ENCODE measurements at regions not wholly inside any gene's neighbourhood (a gene's known extent, or its start where the extent isn't known, plus 50 kb on each side); places are given as distances from the start of the nearest gene placed in this dataset.

DNA sequence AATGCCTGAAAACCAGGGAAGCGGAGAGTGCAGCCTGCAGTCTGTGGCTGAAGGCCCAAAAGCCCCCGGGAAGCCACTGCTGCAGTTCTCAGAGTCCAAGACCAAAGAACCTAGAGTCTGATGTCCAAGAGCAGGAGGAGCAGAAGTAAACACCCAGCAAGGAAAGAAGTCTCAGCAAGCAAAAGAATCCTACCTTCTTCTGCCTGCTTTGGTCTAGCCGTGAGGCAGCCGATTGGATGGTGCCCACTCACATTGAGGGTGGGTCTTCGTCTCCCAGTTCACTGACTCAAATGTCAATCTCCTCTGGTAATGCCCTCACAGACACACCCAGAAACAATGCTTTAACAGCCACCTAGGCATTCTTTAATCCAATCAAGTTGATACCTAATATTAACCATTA is 217.5 kb downstream of the PLA2G4A start:
- no peak for TF ChIP-seq SMC3 (IDR thresholded peaks at IDR 0.05)
- TF ChIP-seq, protein P1, sequence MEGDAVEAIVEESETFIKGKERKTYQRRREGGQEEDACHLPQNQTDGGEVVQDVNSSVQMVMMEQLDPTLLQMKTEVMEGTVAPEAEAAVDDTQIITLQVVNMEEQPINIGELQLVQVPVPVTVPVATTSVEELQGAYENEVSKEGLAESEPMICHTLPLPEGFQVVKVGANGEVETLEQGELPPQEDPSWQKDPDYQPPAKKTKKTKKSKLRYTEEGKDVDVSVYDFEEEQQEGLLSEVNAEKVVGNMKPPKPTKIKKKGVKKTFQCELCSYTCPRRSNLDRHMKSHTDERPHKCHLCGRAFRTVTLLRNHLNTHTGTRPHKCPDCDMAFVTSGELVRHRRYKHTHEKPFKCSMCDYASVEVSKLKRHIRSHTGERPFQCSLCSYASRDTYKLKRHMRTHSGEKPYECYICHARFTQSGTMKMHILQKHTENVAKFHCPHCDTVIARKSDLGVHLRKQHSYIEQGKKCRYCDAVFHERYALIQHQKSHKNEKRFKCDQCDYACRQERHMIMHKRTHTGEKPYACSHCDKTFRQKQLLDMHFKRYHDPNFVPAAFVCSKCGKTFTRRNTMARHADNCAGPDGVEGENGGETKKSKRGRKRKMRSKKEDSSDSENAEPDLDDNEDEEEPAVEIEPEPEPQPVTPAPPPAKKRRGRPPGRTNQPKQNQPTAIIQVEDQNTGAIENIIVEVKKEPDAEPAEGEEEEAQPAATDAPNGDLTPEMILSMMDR (IDR thresholded peaks at IDR 0.05), result no peak
- TF ChIP-seq CHD4 (IDR thresholded peaks at IDR 0.05; ENCODE audit: borderline replicate concordance), result no peak
- TF ChIP-seq, protein P2, sequence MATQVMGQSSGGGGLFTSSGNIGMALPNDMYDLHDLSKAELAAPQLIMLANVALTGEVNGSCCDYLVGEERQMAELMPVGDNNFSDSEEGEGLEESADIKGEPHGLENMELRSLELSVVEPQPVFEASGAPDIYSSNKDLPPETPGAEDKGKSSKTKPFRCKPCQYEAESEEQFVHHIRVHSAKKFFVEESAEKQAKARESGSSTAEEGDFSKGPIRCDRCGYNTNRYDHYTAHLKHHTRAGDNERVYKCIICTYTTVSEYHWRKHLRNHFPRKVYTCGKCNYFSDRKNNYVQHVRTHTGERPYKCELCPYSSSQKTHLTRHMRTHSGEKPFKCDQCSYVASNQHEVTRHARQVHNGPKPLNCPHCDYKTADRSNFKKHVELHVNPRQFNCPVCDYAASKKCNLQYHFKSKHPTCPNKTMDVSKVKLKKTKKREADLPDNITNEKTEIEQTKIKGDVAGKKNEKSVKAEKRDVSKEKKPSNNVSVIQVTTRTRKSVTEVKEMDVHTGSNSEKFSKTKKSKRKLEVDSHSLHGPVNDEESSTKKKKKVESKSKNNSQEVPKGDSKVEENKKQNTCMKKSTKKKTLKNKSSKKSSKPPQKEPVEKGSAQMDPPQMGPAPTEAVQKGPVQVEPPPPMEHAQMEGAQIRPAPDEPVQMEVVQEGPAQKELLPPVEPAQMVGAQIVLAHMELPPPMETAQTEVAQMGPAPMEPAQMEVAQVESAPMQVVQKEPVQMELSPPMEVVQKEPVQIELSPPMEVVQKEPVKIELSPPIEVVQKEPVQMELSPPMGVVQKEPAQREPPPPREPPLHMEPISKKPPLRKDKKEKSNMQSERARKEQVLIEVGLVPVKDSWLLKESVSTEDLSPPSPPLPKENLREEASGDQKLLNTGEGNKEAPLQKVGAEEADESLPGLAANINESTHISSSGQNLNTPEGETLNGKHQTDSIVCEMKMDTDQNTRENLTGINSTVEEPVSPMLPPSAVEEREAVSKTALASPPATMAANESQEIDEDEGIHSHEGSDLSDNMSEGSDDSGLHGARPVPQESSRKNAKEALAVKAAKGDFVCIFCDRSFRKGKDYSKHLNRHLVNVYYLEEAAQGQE (IDR thresholded peaks at IDR 0.05), result no peak

Measured in A549 (cell line).